Fibroblast of pulmonary artery (primary cell): ENCODE measurements at regions not wholly inside any gene's neighbourhood (a gene's known extent, or its start where the extent isn't known, plus 50 kb on each side); places are given as distances from the start of the nearest gene placed in this dataset.

Source experiments
- DNase-seq: peaks from one replicate; pipeline ENCODE4 v3.0.0-alpha.2; 2010; ENCODE audit warnings: low read depth
- H3K4me3 ChIP-seq: replicated peaks from 2 replicates; pipeline ENCODE4 v1.5.1; 2011; ENCODE audit warnings: low read depth, mild to moderate bottlenecking, control low read depth, low read length, moderate library complexity
- CTCF ChIP-seq: IDR thresholded peaks from 2 replicates; pipeline ENCODE4 v1.5.1; 2011; ENCODE audit warnings: mild to moderate bottlenecking, control low read depth, low read length, inconsistent platforms; ENCODE audit errors: missing control alignments

DNA sequence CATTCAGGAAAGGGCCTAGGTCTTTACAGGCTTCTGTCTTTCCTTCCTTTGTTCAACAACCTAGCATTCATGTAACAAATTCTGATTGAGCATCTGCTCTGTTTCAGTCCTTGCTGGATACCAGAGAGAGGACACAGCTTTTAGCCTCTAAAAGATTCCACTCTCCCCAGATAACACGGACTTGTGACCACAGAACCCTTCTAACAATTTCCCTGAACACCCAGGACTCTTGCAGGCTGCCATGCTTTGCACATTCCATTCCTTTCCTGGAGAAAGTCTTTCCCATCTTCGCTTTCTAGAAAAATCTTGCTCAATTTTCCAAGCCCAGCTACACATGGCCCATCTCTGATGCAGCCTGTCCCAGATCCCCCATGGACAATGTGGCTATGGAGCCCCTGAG is 310.9 kb downstream of the ACTL7B start:
- H3K4me3 ChIP-seq, result no peak overlapping the region
- no peak for TF ChIP-seq CTCF
- DNase-seq, result no peak

DNA sequence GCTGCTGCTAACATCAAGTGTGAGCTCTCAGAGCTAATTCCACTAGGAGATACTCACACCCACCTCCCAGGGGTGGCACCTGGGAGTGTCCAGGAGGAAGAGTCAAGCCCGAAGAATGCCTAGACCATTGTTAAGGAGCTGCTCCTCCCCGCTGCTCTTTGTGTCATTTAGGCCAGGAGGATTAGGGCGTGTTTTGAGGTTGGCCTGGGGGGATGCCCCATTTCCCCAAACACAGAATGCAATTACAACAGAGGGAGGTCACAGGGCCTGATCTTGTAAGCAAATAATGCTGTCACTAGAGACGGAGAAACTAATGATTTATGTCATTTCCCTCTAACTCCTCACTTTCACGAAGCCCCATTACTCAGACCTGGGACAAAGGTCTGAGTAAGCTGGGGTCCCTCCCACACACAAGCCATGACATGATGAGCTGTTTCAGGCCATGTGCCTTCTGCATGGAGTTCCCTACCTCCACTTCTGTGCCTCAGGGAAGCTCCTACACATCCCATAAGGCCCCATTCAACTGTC is 312.5 kb downstream of the ACTL7B start:
- no peak for DNase-seq
- TF ChIP-seq CTCF, result no peak
- no peak overlapping the region for H3K4me3 ChIP-seq

GRCh38 chr9:108537756-108538155 is 318.0 kb downstream of the ACTL7B start:
- DNase-seq, result no peak
- H3K4me3 ChIP-seq, result no peak overlapping the region
- TF ChIP-seq CTCF, result no peak

GRCh38 chr9:108536836-108537601 is 318.8 kb downstream of the ACTL7B start:
- no peak for TF ChIP-seq CTCF
- DNase-seq, result no peak
- H3K4me3 ChIP-seq, result no peak overlapping the region

DNA sequence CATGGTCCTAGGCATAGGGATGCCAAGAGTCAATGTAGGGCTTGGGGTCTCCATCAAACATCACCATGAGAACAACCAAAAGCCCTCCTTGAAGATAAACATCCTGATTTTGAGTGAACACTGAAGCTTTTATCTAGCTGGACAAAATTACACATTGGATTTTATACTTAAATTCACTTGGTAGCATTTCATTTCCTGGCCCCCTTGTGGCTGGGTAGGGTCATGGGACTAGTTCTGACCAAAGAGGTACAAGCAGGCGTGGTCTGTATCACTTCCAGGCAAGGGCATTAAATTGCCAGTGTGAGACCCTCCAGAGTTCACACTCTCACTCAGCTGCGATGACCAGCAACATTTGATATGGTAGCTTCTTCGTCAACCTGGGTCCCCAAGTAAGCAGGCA is 320.3 kb downstream of the ACTL7B start:
- peak; percentile 39 for DNase-seq

GRCh38 chr9:108534741-108535140 is 321.0 kb downstream of the ACTL7B start:
- no peak overlapping the region for H3K4me3 ChIP-seq
- no peak for TF ChIP-seq CTCF
- peak; percentile 46 for DNase-seq

More for the DNA sequence above, 320.3 kb downstream of the ACTL7B start:
- peak; percentile 51 for TF ChIP-seq CTCF
- no peak overlapping the region for H3K4me3 ChIP-seq

- no peak for TF ChIP-seq CTCF
- no peak overlapping the region for H3K4me3 ChIP-seq
- DNase-seq, result no peak
Observed at GRCh38 chr9:108530141-108530540, 325.6 kb downstream of the ACTL7B start.
